ENCODE measurements at regions not wholly inside any gene's neighbourhood (a gene's known extent, or its start where the extent isn't known, plus 50 kb on each side); places are given as distances from the start of the nearest gene placed in this dataset.

GRCh38 chr20:58011947-58012610 is 216.4 kb downstream of the ANKRD60 start:
- no peaks in the 10 kb centered on the region for H3K36me3 ChIP-seq
- H3K4me3 ChIP-seq: no peak overlapping the region
- peaks cover 0 to 31% (median 0%) of the 10 kb centered on the region in 3 donors for H3K27me3 ChIP-seq
- no peak overlapping the region for H3K27ac ChIP-seq
- intact Hi-C loops (cut with DNase I; ENCODE audit: low total_unique reads): no loop called here
- DNase-seq: no peak
- no peaks in the 10 kb centered on the region for H3K4me1 ChIP-seq
- 81 to 92% (median 86%) methylated on average over 11 of the region's 11 CpGs for WGBS, 5 donors
- H3K9me3 ChIP-seq: no peaks in the 10 kb centered on the region
- TF ChIP-seq EP300 (IDR thresholded peaks at IDR 0.05): no peak
- TF ChIP-seq CTCF (IDR thresholded peaks at IDR 0.05): no peak
- no peak for TF ChIP-seq POLR2AphosphoS5 (IDR thresholded peaks at IDR 0.05)
- no peak for TF ChIP-seq POLR2A (IDR thresholded peaks at IDR 0.05)

GRCh38 chr20:58011106-58011946 is 217.1 kb downstream of the ANKRD60 start:
- 79 to 90% (median 88%) methylated on average over 14 of the region's 14 CpGs for WGBS, 5 donors
- TF ChIP-seq POLR2AphosphoS5 (IDR thresholded peaks at IDR 0.05): no peak
- TF ChIP-seq EP300 (IDR thresholded peaks at IDR 0.05): no peak
- TF ChIP-seq CTCF (IDR thresholded peaks at IDR 0.05): no peak
- no peak for TF ChIP-seq POLR2A (IDR thresholded peaks at IDR 0.05)

GRCh38 chr20:58010666-58011065 is 217.8 kb downstream of the ANKRD60 start:
- intact Hi-C loops (cut with DNase I; ENCODE audit: low total_unique reads): no loop called here
- H3K27ac ChIP-seq: no peak overlapping the region
- no peaks in the 10 kb centered on the region for H3K9me3 ChIP-seq
- TF ChIP-seq POLR2A (IDR thresholded peaks at IDR 0.05): no peak
- no peak for TF ChIP-seq EP300 (IDR thresholded peaks at IDR 0.05)
- no peak for TF ChIP-seq POLR2AphosphoS5 (IDR thresholded peaks at IDR 0.05)
- TF ChIP-seq CTCF (IDR thresholded peaks at IDR 0.05): no peak
- no peak for DNase-seq
- 80 to 92% (median 87%) methylated on average over 8 to 13 of the region's 13 CpGs for WGBS, 5 donors
- peaks cover 0 to 30% (median 0%) of the 10 kb centered on the region in 3 donors for H3K27me3 ChIP-seq
- H3K4me1 ChIP-seq: no peaks in the 10 kb centered on the region
- H3K36me3 ChIP-seq: no peaks in the 10 kb centered on the region
- H3K4me3 ChIP-seq: no peak overlapping the region

More at GRCh38 chr20:58011106-58011946, 217.1 kb downstream of the ANKRD60 start:
- peaks cover 0 to 30% (median 0%) of the 10 kb centered on the region in 3 donors for H3K27me3 ChIP-seq
- no peaks in the 10 kb centered on the region for H3K36me3 ChIP-seq
- no peak overlapping the region for H3K27ac ChIP-seq
- H3K4me3 ChIP-seq: no peak overlapping the region
- H3K4me1 ChIP-seq: no peaks in the 10 kb centered on the region
- intact Hi-C loops (cut with DNase I; ENCODE audit: low total_unique reads): no loop called here
- H3K9me3 ChIP-seq: no peaks in the 10 kb centered on the region
- DNase-seq: no peak

- Histone ChIP-seq H3K4me3 (no peak overlapping the region), H3K36me3 (no peaks in the 10 kb centered on the region), H3K4me1 (no peaks in the 10 kb centered on the region), H3K27ac (no peak overlapping the region), H3K9me3 (no peaks in the 10 kb centered on the region), H3K27me3 (peaks cover 0 to 30% (median 0%) of the 10 kb centered on the region in 3 donors)
- no peak for TF ChIP-seq POLR2AphosphoS5 (IDR thresholded peaks at IDR 0.05)
- TF ChIP-seq EP300 (IDR thresholded peaks at IDR 0.05): no peak
- no peak for TF ChIP-seq POLR2A (IDR thresholded peaks at IDR 0.05)
- TF ChIP-seq CTCF (IDR thresholded peaks at IDR 0.05): no peak
- 85 to 91% (median 89%) methylated on average over 7 of the region's 7 CpGs for WGBS, 5 donors
- DNase-seq: no peak
- intact Hi-C loops (cut with DNase I; ENCODE audit: low total_unique reads): no loop called here
Measured at GRCh38 chr20:58010186-58010585, 218.3 kb downstream of the ANKRD60 start.
